ENCODE measurements at regions not wholly inside any gene's neighbourhood (a gene's known extent, or its start where the extent isn't known, plus 50 kb on each side); places are given as distances from the start of the nearest gene placed in this dataset.

DNA sequence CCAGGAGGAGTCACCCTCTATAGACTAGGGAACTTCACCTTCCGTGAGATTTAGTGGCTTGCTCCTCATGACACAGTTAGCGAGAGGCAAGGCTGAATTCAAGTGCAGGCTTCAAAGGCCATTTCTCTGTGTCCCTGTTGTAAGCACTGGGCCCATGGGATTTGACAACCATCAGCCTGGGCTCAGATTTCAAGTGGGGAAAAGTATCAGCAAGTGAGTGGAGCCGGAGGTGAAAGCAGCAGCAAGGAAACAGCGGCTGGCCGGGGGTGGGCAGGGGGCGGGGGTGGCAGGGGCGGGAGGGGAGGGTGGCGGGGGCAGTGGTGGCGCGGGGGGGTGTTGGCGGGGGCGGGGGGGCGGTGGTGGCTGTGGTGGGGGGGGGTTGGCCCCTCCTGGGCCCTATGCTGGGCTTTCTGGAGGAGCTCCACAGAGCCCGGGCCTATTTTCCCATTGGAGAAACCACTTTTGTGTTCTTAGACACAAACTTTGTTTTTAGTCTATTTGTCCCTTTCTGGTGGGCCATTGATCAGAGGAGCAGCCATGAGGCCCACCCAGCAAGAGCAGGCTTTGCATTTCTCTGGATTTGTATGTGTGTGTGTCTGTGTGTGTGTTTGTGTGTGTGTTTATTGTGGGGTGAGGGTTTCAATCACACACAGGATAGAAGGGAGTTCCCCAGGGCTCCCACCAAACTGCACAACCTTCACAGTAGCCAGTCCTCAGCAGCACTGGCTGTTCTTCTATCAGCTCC, 165.4 kb upstream of the RAI14 start:
- Histone ChIP-seq H3K9me3 (ENCODE audit: low read depth, low read length) (no peaks in the 10 kb centered on the region), H3K4me1 (ENCODE audit: insufficient read depth, low read length) (no peaks in the 10 kb centered on the region), H3K4me3 (ENCODE audit: low read length) (no peak overlapping the region), H3K27me3 (ENCODE audit: insufficient read depth, low read length) (no peaks in the 10 kb centered on the region)

DNA sequence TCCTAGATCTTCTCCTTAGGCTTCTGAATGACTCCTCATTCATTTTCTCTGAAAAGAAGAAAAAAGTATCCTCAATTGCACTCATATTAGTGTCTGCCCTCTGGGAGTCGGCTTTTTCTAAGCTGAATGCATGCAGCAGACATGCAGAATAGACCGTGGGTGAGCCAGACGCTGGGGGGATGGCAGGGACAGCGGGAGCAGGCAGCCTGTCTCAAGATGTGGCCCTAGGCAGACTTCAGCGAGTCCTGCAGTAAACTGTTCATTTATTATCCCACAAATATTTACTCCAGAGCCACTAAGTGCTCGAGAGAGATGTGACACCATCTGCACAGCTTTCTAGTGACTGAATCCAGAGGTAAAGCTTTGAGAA, 164.9 kb upstream of the RAI14 start:
- Histone ChIP-seq H3K4me3 (ENCODE audit: low read length) (no peak overlapping the region), H3K9me3 (ENCODE audit: low read depth, low read length) (no peaks in the 10 kb centered on the region), H3K4me1 (ENCODE audit: insufficient read depth, low read length) (no peaks in the 10 kb centered on the region), H3K27me3 (ENCODE audit: insufficient read depth, low read length) (no peaks in the 10 kb centered on the region)

- Histone ChIP-seq H3K4me1 (ENCODE audit: insufficient read depth, low read length) (peaks cover 10% of the 10 kb centered on the region), H3K27me3 (ENCODE audit: insufficient read depth, low read length) (no peaks in the 10 kb centered on the region), H3K4me3 (ENCODE audit: low read length) (no peak overlapping the region), H3K9me3 (ENCODE audit: low read depth, low read length) (no peaks in the 10 kb centered on the region)
Measured at GRCh38 chr5:34494111-34494755, 161.9 kb upstream of the RAI14 start.

DNA sequence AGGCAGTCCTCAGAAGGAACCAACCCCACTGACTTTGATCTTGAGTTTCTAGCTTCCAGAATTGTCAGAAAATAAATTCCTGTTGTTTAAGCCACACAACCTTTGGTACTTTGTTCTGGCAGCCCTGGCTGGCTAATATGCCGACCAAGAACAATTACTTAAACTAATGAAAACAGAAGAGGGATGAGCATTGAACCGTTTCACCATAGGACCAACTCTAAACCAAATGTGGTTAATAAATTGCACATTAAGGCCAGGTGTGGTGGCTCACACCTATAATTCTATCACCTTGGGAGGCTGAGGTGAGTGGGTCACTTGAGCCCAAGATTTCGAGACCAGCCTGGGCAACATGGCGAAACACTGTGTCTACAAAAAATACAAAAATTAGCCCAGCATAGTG, 160.9 kb upstream of the RAI14 start:
- no peaks in the 10 kb centered on the region for H3K9me3 ChIP-seq (ENCODE audit: low read depth, low read length)
- H3K4me1 ChIP-seq (ENCODE audit: insufficient read depth, low read length): peaks cover 19% of the 10 kb centered on the region
- no peak overlapping the region for H3K4me3 ChIP-seq (ENCODE audit: low read length)
- no peaks in the 10 kb centered on the region for H3K27me3 ChIP-seq (ENCODE audit: insufficient read depth, low read length)

DNA sequence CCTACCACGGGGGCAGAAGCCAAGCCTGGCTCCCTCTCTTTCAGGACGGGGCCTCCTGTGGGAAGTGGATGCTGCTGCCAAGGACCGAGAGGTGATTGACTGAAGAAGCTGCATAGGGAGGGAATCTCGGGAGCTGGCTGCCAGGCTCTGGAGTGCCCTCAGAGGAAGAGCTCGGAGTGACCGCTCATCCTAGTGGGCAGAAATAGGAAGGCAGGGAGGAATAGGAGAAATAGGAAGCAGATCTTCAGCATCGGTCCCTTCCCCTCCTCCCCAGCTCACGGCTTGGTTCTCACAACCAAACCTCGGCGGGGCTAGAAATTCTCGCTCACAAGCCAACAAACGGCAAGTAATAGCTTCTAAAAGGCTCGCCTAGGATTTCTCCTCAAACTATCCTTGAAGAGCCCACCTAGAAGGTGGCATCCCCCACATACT, 159.9 kb upstream of the RAI14 start:
- Histone ChIP-seq H3K4me3 (ENCODE audit: low read length) (no peak overlapping the region), H3K9me3 (ENCODE audit: low read depth, low read length) (no peaks in the 10 kb centered on the region), H3K27me3 (ENCODE audit: insufficient read depth, low read length) (no peaks in the 10 kb centered on the region), H3K4me1 (ENCODE audit: insufficient read depth, low read length) (peaks cover 24% of the 10 kb centered on the region)

GRCh38 chr5:34496701-34497469, 159.2 kb upstream of the RAI14 start:
- H3K9me3 ChIP-seq (ENCODE audit: low read depth, low read length): no peaks in the 10 kb centered on the region
- no peak overlapping the region for H3K4me3 ChIP-seq (ENCODE audit: low read length)
- peaks cover 24% of the 10 kb centered on the region for H3K4me1 ChIP-seq (ENCODE audit: insufficient read depth, low read length)
- no peaks in the 10 kb centered on the region for H3K27me3 ChIP-seq (ENCODE audit: insufficient read depth, low read length)

DNA sequence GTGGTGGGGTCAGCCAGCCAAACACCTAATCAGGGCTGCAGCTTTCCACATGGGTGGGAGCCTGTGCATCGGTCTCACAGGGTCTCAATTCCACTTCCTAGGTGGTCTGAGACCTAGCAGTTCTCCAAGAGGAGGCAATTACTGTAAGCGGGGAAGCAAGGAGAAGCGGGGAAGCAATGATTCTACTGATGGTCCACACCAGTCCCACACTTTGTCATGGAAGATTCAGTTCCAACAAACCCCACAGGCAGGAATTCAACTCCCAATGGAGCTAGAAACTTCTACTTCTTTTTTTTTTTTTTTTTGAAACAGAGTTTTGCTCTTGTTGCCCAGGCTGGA, 158.7 kb upstream of the RAI14 start:
- H3K4me3 ChIP-seq (ENCODE audit: low read length): no peak overlapping the region
- no peaks in the 10 kb centered on the region for H3K27me3 ChIP-seq (ENCODE audit: insufficient read depth, low read length)
- peaks cover 24% of the 10 kb centered on the region for H3K4me1 ChIP-seq (ENCODE audit: insufficient read depth, low read length)
- H3K9me3 ChIP-seq (ENCODE audit: low read depth, low read length): no peaks in the 10 kb centered on the region

DNA sequence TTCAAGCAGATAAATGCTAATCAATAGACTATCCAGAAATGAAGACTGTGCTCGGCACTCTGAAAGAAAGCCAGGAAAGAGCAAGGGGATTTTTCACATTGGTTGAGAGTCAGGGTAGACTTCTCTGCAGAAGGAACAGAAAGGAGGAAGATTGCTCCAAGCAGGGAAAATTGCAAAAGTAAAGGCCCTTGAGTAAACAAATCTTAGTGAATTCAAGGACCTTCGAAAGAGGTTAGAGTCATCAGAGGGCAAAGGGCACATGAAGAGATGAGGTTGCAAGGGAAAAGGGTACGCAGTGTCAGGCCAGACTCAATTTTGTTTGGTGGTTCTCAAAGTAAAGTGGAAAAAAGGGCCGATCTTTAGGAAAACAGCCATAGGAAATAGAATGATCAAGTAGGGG, 157.6 kb upstream of the RAI14 start:
- no peaks in the 10 kb centered on the region for H3K27me3 ChIP-seq (ENCODE audit: insufficient read depth, low read length)
- H3K4me3 ChIP-seq (ENCODE audit: low read length): no peak overlapping the region
- no peaks in the 10 kb centered on the region for H3K9me3 ChIP-seq (ENCODE audit: low read depth, low read length)
- H3K4me1 ChIP-seq (ENCODE audit: insufficient read depth, low read length): peaks cover 24% of the 10 kb centered on the region

GRCh38 chr5:34499001-34499734, 157.0 kb upstream of the RAI14 start:
- H3K27me3 ChIP-seq (ENCODE audit: insufficient read depth, low read length): no peaks in the 10 kb centered on the region
- no peaks in the 10 kb centered on the region for H3K9me3 ChIP-seq (ENCODE audit: low read depth, low read length)
- peaks cover 24% of the 10 kb centered on the region for H3K4me1 ChIP-seq (ENCODE audit: insufficient read depth, low read length)
- H3K4me3 ChIP-seq (ENCODE audit: low read length): no peak overlapping the region

DNA sequence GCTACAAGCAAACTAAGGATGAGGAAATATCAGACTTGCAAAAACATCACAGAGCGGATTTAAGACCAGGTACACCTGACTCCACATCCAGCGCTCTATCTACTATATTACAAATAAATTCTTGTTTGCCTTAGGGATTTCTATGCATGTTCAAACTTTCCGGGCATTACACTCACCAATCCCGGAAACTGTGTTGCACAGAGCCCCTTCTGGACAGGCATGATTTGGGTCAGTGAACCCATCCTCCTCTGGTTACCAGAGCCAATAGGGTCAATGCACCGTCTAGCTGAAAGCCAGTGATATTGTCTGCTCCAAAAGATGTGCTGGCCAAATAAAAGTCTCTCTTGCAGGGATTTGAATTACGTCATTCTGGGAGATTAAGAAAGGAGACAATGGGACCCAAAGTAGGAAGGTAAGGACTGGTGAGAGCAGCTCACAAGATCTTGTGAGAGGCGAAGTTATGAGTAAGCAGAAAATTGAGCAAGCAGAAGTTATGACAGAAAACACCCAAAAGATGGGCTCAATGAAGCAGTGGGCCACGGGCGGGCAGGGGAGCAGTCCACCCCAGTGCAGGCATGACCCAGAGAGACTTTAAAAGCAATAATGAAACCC, 155.8 kb upstream of the RAI14 start:
- Histone ChIP-seq H3K9me3 (ENCODE audit: low read depth, low read length) (no peaks in the 10 kb centered on the region), H3K4me1 (ENCODE audit: insufficient read depth, low read length) (peaks cover 24% of the 10 kb centered on the region), H3K4me3 (ENCODE audit: low read length) (no peak overlapping the region), H3K27me3 (ENCODE audit: insufficient read depth, low read length) (no peaks in the 10 kb centered on the region)

- Histone ChIP-seq H3K4me3 (ENCODE audit: low read length) (no peak overlapping the region), H3K4me1 (ENCODE audit: insufficient read depth, low read length) (peaks cover 24% of the 10 kb centered on the region), H3K9me3 (ENCODE audit: low read depth, low read length) (no peaks in the 10 kb centered on the region), H3K27me3 (ENCODE audit: insufficient read depth, low read length) (peaks cover 3% of the 10 kb centered on the region)
Measured at GRCh38 chr5:34501016-34501415, 155.1 kb upstream of the RAI14 start.

- H3K4me1 ChIP-seq (ENCODE audit: insufficient read depth, low read length): peaks cover 24% of the 10 kb centered on the region
- peaks cover 3% of the 10 kb centered on the region for H3K27me3 ChIP-seq (ENCODE audit: insufficient read depth, low read length)
- H3K9me3 ChIP-seq (ENCODE audit: low read depth, low read length): no peaks in the 10 kb centered on the region
- no peak overlapping the region for H3K4me3 ChIP-seq (ENCODE audit: low read length)
Measured at GRCh38 chr5:34501840-34502239, 154.3 kb upstream of the RAI14 start.

DNA sequence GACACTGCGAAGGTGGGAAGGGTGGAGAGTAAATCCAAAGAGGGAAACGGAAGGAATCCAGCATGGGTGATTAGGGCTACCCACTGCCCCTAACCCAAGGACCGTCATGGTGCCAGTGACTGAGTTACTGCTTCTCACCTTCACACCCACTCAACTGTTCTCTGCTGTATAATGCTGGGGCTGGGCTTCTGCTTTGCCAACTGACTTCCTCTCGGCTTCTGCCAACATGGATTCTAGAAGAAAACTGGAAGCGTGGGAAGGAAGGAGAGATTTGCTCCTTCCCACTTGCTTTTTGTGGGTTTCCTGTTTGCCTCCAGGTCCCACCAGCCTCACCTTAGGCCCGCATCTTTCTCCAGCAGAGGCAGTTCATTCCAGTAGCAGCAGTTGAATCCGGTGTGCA, 153.5 kb upstream of the RAI14 start:
- H3K4me3 ChIP-seq (ENCODE audit: low read length): no peak overlapping the region
- H3K27me3 ChIP-seq (ENCODE audit: insufficient read depth, low read length): peaks cover 3% of the 10 kb centered on the region
- no peaks in the 10 kb centered on the region for H3K9me3 ChIP-seq (ENCODE audit: low read depth, low read length)
- peaks cover 24% of the 10 kb centered on the region for H3K4me1 ChIP-seq (ENCODE audit: insufficient read depth, low read length)

- Histone ChIP-seq H3K9me3 (ENCODE audit: low read depth, low read length) (no peaks in the 10 kb centered on the region), H3K27me3 (ENCODE audit: insufficient read depth, low read length) (peaks cover 3% of the 10 kb centered on the region), H3K4me3 (ENCODE audit: low read length) (no peak overlapping the region), H3K4me1 (ENCODE audit: insufficient read depth, low read length) (peaks cover 20% of the 10 kb centered on the region)
Measured at GRCh38 chr5:34503379-34504253, 152.5 kb upstream of the RAI14 start.

Measured in mononuclear cell (primary cell).